SIG-M5 treated with dmso at 0.1 percent for 504 hours (cell line): ENCODE measurements at regions not wholly inside any gene's neighbourhood (a gene's known extent, or its start where the extent isn't known, plus 50 kb on each side); places are given as distances from the start of the nearest gene placed in this dataset.

Experiments used
- DNase-seq: peaks from one replicate; lab custom pipeline; 2025; ENCODE audit not compliant: unreplicated experiment; lab: John Stamatoyannopoulos, UW

DNA sequence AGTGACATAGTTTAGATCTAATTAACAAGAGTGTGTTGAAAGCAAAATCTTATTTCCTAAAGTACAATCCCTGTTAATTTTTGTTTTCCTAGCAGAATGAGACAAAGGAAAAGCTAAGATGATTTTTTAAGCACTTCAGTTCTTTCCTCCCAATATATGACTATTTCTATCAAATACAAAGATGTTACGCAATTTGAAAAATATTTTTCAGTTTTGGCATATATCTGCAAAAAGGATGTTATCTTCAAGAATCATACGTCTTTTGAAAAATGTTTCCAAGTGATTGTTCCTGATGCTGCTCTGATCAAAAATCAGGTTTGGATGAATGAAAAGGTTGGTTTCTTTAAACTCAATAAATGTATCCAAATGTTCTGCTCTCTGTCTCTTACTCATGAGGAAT lies 486.7 kb upstream of the CPEB2 start:
- DNase-seq: no peak

DNA sequence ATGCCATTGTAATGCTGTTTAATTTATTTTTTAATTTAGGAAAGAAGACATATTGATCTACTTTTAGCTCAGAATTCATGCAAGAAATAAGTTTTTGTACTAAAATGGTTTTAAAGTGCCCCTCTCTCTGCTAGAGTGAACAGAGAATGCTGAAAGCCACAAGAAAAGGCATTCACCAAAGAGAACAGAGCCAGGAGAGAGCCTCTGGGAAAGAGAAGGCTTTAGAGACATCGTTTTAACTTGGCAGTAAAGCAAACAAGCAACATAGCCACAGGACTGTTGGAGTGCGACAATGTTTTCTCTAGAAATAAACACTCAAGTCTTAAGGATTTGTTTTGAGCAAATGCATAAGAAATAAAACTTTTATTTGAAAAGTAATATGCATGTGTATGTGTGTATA lies 484.1 kb upstream of the CPEB2 start:
- DNase-seq: no peak

- no peak for DNase-seq
Observed at GRCh38 chr4:14520171-14520570, 482.1 kb upstream of the CPEB2 start.

- DNase-seq: no peak
Observed at GRCh38 chr4:14524276-14524675, 478.0 kb upstream of the CPEB2 start.

DNA sequence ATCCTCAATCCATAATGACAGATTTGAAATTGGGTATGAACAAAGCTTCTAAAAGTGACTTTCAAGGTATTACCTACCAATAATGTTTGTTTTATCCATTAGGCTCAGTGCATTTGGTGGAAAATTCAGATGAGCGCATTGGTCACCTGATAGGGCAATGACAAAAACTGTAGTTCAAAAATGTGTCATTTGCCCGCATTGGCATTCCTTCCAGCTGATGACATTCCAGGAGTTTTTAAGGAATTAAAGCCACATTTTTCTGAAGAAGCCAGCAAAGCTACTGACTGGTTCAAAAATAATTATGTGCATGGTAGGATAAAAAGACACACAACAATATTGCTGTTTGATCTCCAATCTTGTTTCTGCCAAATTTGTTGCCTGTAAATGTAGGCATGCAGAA lies 473.4 kb upstream of the CPEB2 start:
- DNase-seq: no peak

GRCh38 chr4:14529653-14530052 lies 472.6 kb upstream of the CPEB2 start:
- DNase-seq: no peak

GRCh38 chr4:14532436-14532835 lies 469.8 kb upstream of the CPEB2 start:
- no peak for DNase-seq

GRCh38 chr4:14539246-14539645 lies 463.0 kb upstream of the CPEB2 start:
- no peak for DNase-seq

DNA sequence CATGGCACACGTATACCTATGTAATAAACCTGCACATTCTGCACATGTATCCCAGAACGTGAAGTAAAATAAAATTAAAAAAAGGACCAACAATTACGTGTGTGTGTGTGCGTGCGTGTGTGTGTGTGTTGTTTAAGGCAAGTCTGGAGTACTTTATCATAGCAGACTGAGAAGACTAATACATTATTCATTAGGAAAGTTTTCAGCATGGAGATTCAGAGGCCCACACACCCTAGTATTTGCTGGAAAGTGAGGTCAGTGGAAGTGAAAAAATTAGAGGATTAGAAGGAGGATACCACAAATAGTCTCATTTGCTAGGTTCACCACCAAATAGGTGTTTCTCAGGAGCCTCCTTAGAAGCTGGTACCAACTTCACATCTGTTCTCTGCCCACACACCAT lies 457.1 kb upstream of the CPEB2 start:
- no peak for DNase-seq

DNA sequence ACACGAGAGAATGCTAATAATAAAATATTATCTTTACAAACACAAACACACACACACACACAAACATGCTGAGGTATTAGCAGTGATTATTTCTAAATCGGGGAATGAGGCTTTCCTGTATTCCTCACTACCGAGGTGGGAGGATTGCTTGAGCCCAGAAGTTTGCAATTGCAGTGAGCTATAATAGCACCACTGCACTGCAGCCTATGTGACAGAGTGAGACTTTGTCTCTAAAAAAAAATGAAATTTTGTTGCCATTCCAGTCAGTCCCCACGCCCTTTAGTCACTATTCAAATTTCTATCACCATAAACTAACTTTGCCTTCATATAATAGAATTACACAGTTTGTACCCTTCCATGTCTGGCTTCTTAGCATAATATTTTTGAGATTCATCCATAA lies 456.5 kb upstream of the CPEB2 start:
- DNase-seq: no peak

GRCh38 chr4:14552119-14552518 lies 450.2 kb upstream of the CPEB2 start:
- no peak for DNase-seq

DNA sequence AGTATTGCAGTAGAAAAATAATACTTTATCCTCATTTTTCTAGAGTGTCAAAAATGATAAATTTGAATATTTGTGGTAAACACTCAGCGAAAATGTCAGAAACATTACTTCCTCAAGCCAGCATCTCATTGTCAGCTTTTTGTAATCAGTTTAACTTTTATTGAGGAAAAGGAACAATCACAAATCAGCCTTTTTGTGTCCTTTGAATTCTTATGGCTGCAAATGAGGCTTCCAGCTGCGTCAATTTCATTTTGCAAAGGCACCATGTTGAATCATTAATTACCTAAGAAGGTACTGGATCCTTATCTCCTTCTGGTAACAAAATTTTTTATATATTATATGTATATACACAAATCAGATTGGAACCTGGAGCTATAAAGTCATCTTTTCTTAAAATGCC lies 442.6 kb upstream of the CPEB2 start:
- DNase-seq: no peak

DNA sequence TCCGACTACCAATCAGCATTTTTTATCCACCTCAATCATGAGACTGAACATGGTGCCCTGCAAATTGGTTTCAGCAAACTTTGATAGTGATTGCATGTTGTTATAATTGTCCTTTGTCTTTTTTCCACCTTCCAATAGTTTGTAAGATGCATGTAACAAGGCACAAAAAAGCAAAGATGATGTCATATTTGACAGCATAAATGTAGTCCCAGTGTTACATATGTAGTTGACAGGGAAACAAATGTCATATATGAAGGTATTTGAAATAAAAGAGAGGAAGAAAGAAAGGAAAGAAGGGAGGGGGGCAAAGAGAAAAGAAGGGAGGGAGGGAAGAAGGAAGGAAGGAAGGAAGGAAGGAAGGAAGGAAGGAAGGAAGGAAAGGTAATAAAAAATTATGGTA lies 441.7 kb upstream of the CPEB2 start:
- DNase-seq: no peak

DNA sequence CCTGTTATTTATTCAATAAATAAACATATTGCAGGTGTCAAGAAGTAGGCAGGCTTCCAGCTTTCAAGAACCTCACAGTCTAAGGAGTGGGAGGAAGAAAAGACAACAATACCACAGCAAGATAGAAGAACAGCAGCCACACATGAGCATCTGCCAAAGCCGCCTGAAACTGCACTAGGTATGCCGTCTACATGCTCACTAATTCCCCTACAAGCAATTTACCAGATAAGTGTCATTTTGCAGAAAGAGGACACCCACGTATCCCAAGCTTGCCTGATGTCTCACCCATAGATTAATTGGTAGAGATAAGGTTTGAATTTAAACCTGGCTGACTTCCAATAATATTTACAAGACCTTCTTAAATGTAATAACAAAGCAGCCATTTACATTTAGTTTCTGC lies 439.4 kb upstream of the CPEB2 start:
- DNase-seq: no peak

DNA sequence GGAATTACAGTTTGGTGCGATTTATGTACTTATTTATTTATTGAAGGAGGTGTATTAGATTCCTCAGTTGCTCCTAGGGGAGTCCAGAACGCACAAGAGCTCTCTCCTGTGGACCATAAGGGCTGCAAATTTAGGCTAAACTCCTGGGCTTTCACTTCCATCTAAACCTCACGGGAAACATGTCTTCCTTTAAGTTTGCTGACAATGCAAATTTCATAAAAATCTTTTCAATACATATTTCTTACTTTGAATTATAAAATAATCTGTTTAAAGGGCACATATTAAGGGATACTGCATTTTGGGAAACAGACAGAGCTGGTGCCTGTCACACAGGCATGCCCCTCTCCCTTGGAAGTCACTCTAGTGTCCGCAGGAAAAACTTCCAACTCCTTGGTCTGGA lies 438.0 kb upstream of the CPEB2 start:
- DNase-seq: no peak

DNA sequence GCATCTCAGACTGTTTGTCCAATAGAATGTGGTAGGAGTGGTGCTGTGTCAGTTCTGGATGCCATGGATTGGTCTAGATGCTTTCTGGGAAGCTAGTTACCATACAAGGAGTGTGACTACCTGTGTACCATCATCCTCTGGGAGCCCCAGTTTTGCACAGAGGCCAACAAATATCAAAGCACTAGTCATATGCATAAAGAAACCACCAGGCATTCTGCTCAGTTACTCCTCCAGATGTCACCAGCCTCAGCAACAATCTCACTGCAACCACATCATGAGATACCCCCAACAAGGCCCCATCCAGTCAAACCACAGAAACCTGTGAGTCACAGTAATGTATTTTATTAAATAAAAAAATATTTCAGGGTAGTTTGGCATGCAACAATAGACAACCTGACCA lies 435.8 kb upstream of the CPEB2 start:
- no peak for DNase-seq

DNA sequence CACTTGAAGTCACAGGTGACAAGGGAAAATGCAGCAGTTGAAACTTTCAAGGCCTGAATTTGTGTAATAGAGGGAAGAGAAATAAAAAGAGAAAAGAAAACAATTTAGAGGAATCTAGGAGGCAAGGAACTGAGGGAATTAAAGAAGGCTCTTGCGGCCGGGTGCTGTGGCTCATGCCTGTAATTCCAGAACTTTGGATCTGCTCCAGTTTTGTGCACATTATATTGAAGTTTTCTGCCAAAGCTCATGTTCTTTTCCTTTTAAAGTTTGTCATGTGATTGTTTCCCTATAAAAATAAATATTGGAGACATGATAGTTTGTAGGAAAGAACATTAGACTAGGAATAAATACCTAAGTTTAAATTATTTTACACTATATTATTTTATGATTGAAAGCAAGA lies 433.9 kb upstream of the CPEB2 start:
- DNase-seq: no peak

GRCh38 chr4:14575289-14575688 lies 427.0 kb upstream of the CPEB2 start:
- DNase-seq: no peak

- DNase-seq: no peak
Observed at GRCh38 chr4:14575919-14576318, 426.4 kb upstream of the CPEB2 start.

DNA sequence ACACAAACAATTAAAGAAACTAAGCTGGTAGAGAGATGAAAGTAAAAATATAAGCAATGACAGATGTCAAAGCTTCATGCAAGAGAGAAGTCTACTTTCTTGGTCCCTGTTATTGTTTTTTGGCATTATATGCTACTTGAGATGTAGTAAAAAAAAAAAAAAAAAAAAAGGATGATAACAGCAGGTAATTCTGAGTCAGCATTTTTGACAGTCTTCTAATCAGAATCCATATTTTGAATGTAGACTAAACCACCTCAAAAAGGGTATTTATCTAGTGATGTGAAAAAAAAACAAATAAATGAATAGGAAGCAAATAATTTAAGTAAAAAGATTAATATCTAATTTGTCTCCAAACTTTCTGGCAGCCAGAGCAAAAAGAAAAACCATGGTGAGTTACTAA lies 422.2 kb upstream of the CPEB2 start:
- DNase-seq: no peak

DNA sequence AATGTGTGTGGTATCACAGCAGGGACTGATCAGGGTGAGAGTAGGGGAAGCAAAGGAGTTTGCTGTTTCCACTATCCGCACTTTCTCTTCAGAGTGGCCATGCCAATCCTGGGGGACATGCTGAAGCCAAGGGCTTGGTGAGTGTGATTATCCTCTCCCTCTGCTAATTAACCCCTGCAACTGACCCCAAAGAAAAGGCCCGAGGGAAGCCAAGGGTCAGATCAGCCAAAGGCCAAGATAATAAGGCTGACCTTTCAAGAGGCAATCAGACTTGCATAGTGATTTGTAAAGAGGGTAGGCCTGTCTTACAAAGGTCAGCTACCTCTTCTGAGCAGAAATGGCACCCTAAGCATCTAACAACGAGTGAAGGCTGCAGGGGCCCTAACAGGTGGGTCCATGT lies 420.5 kb upstream of the CPEB2 start:
- no peak for DNase-seq

- DNase-seq: no peak
Observed at GRCh38 chr4:14582677-14583076, 419.6 kb upstream of the CPEB2 start.

DNA sequence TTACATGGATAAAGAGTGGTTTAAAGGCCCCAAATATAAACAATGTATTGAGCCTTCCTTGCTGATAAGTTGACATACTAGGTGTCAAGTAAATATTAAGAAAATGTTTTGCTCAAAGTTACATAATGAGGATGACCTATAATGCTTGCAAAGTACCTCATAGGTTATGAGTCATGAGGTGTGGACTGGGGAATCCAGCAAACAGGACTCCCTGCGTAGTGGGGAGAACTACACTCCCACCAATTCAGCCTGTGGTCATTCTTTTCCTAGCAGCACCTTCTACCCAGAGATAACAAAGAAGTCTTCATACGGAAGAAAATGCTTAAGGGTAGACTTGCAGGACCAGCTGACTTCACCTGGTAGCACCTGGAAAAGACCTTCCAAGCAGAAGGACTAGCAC lies 418.9 kb upstream of the CPEB2 start:
- no peak for DNase-seq

DNA sequence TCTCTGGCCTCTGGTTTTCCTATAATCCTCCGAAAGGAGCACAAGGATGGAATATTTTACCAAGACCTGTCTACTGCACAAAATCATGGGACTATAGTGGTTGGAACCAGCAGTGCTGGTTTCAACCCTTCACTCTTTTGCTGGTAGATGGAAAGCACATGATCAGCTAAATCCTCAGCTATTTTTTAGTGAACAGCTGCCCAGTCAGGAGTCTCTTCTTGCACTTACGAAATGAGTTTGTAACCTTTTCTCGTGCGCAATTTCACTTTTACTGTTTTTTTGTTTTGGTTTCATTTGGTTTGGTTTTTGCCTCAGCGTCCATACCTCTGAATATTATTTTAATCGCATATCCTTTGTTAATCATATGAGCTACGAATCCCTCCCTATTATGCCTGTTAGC lies 418.5 kb upstream of the CPEB2 start:
- no peak for DNase-seq
